HepG2 (cell line): ENCODE measurements at regions not wholly inside any gene's neighbourhood (a gene's known extent, or its start where the extent isn't known, plus 50 kb on each side); places are given as distances from the start of the nearest gene placed in this dataset.
A peak's percentile ranks its signal among the peaks of the same experiment; 100 is the strongest.

Experiments
- ATAC-seq: fragments of 200-7000 bp; cut with Tn5 transposase; 3 replicates; pipeline ENCODE4 v1.9.1; 2020; ENCODE audit warnings: mild to moderate bottlenecking, moderate library complexity
- BruUV-seq: library from RNA; stranded (reverse); fragments of 400-500 nt; replicated peaks from 2 replicates; lab custom pipeline; 2021; lab: Mats Ljungman, UMichigan
- CTCF ChIA-PET: fragments of 300-600 bp; formaldehyde crosslinking; extraction: SDS; loops from one replicate; lab custom pipeline; 2021; ENCODE audit warnings: low total read pairs, inconsistent platforms, low intra/inter-chr PET ratio; lab: Yijun Ruan, JAX
- POLR2A ChIA-PET: fragments of 350-600 bp; sonication (Branson Sonifier 250); formaldehyde crosslinking; loops from one replicate; lab custom pipeline; 2020; ENCODE audit warnings: antibody characterized with exemption, inconsistent platforms; lab: Yijun Ruan, JAX
- DNase-seq: peaks from one replicate; pipeline ENCODE4 v3.0.0-alpha.2; 2015; ENCODE audit warnings: low spot score
- FAIRE-seq: peaks from 3 replicates; lab custom pipeline; 2011; peaks lifted over from hg19 to GRCh38; lab: Jason Lieb, UNC
- H2AFZ ChIP-seq: one replicate; pipeline ENCODE4 v1.6.1; 2011; ENCODE audit warnings: low read length, inconsistent platforms
- H3K27ac ChIP-seq: fragments of 300-600 bp; 3 replicates; pipeline ENCODE4 v1.8.0; 2011; ENCODE audit warnings: mixed run types, mild to moderate bottlenecking, mixed read lengths, low read length, inconsistent platforms; ENCODE audit not compliant: insufficient read depth; ENCODE audit errors: extremely low read length
- H3K27me3 ChIP-seq, 2 experiments: fragments of 200-600 bp in 1 of 2; 2 replicates in 1 of 2; 3 replicates in 1 of 2; pipeline versions ENCODE4 v1.6.0 to v1.8.0; 2011; ENCODE audit warnings: low read length in 2 of 2, mild to moderate bottlenecking in 2 of 2, moderate library complexity in 2 of 2, inconsistent platforms in 1 of 2; ENCODE audit not compliant: insufficient read depth in 2 of 2, control insufficient read depth in 1 of 2
- H3K36me3 ChIP-seq, 2 experiments: fragments of 200-600 bp in 1 of 2; replicated peaks in 1 of 2; 2 replicates in 1 of 2; 3 replicates in 1 of 2; pipeline versions ENCODE4 v1.5.1 to v1.8.0; 2011; ENCODE audit warnings: low read length in 2 of 2, inconsistent platforms in 1 of 2; ENCODE audit not compliant: insufficient read depth in 2 of 2, control insufficient read depth in 1 of 2
- H3K4me1 ChIP-seq: 2 replicates; pipeline ENCODE4 v1.5.1; 2012; ENCODE audit warnings: low read length, inconsistent platforms; ENCODE audit not compliant: insufficient read depth
- H3K4me2 ChIP-seq: 2 replicates; pipeline ENCODE4 v1.6.0; 2011; ENCODE audit warnings: low read depth, low read length, inconsistent platforms
- H3K4me3 ChIP-seq, 3 experiments: fragments of 200-600 bp in 1 of 3; sonication (generic), shearing (Covaris generic) in 1 of 3; replicated peaks in 1 of 3; 2 replicates each; pipeline ENCODE4 v1.5.1; 2011 to 2016; ENCODE audit warnings: low read length in 3 of 3, inconsistent platforms in 2 of 3, low read depth in 2 of 3, mild to moderate bottlenecking in 2 of 3, control low read depth in 1 of 3, mixed read lengths in 1 of 3; ENCODE audit not compliant: insufficient read depth in 1 of 3
- H3K79me2 ChIP-seq: one replicate; pipeline ENCODE4 v1.6.1; 2011; ENCODE audit warnings: low read length, inconsistent platforms; ENCODE audit not compliant: insufficient read depth
- H3K9ac ChIP-seq: 2 replicates; pipeline ENCODE4 v1.6.0; 2011; ENCODE audit warnings: mild to moderate bottlenecking, low read depth, low read length, inconsistent platforms; ENCODE audit not compliant: insufficient read depth
- H3K9me3 ChIP-seq: 2 replicates; pipeline ENCODE4 v1.5.1; 2012; ENCODE audit warnings: mild to moderate bottlenecking, low read length
- H4K20me1 ChIP-seq: 2 replicates; pipeline ENCODE4 v1.6.0; 2011; ENCODE audit warnings: inconsistent platforms, mild to moderate bottlenecking, low read length, moderate library complexity; ENCODE audit not compliant: insufficient read depth
- ATF2 ChIP-seq: sonication (generic); formaldehyde crosslinking; IDR thresholded peaks from 2 replicates; pipeline ENCODE4 v1.4.0; 2020; ENCODE audit warnings: missing genetic modification reagents
- CEBPG ChIP-seq: IDR thresholded peaks from 2 replicates; pipeline ENCODE4 v1.6.1; 2016
- HOXA7 ChIP-seq: sonication (generic); formaldehyde crosslinking; IDR thresholded peaks from 2 replicates; pipeline ENCODE4 v1.8.1; 2022; ENCODE audit warnings: mild to moderate bottlenecking, missing genetic modification reagents, moderate library complexity
- MAFF ChIP-seq: IDR thresholded peaks from 2 replicates; pipeline ENCODE4 v1.6.1; 2011; ENCODE audit warnings: low read depth, low read length, improper control_type of control experiment
- MAFK ChIP-seq, 2 experiments: IDR thresholded peaks in 1 of 2; conservative IDR thresholded peaks in 1 of 2; 2 replicates each; pipeline ENCODE4 v1.6.1; 2011; ENCODE audit warnings: improper control_type of control experiment in 2 of 2, low read length in 2 of 2
- TAF15 ChIP-seq: fragments of 200-400 bp; formaldehyde crosslinking; IDR thresholded peaks from one replicate; pipeline ENCODE4 v1.6.1; 2018; ENCODE audit warnings: mild to moderate bottlenecking, low read depth, low read length; ENCODE audit not compliant: poor library complexity, severe bottlenecking
- THAP11 ChIP-seq: IDR thresholded peaks from 2 replicates; pipeline ENCODE4 v1.6.1; 2016; ENCODE audit warnings: missing biosample characterization, missing genetic modification reagents
- ZBTB42 ChIP-seq: sonication (generic); formaldehyde crosslinking; IDR thresholded peaks from 2 replicates; pipeline ENCODE4 v1.5.0; 2020; ENCODE audit warnings: mild to moderate bottlenecking, missing genetic modification reagents
- ZFP36 ChIP-seq: fragments of 150-350 bp; IDR thresholded peaks from 2 replicates; pipeline ENCODE4 v1.6.1; 2018; ENCODE audit warnings: borderline replicate concordance, low read length, low read depth; ENCODE audit not compliant: partially characterized antibody
- ZIK1 ChIP-seq: sonication (generic); formaldehyde crosslinking; IDR thresholded peaks from 2 replicates; pipeline ENCODE4 v1.5.0; 2020; ENCODE audit warnings: mild to moderate bottlenecking, low read depth, missing genetic modification reagents, borderline replicate concordance
- ZNF83 ChIP-seq: sonication (generic); formaldehyde crosslinking; IDR thresholded peaks from 2 replicates; pipeline ENCODE4 v1.4.0; 2020; ENCODE audit warnings: missing genetic modification reagents, mild to moderate bottlenecking, borderline replicate concordance
- ZNF891 ChIP-seq: sonication (generic); formaldehyde crosslinking; IDR thresholded peaks from 2 replicates; pipeline ENCODE4 v1.5.0; 2020; ENCODE audit warnings: mild to moderate bottlenecking, missing genetic modification reagents
- ZSCAN25 ChIP-seq: sonication (generic); formaldehyde crosslinking; IDR thresholded peaks from 2 replicates; pipeline ENCODE4 v1.8.0; 2022; ENCODE audit warnings: mild to moderate bottlenecking, missing genetic modification reagents
- WGBS: methylation state at CpG from one replicate; pipeline ENCODE4 v1.1.6; 2017; ENCODE audit warnings: low lambda C conversion rate; 5-methylcytosine and 5-hydroxymethylcytosine counted together
- in situ Hi-C: cut with HindIII; loops from 2 replicates; pipeline ENCODE4 v1.10.0; 2017; ENCODE audit warnings: low pct_unique_long_range_greater_than_20kb; ENCODE audit not compliant: extremely low pct_ligation_motif_present
- intact Hi-C: fragments of 100-400 bp; cut with micrococcal nuclease; formaldehyde crosslinking; loops from one replicate; pipeline ENCODE4 v1.10.0; 2022; ENCODE audit not compliant: unreplicated experiment
- TF ChIP-seq, protein P1 (sequence below): sonication (generic); formaldehyde crosslinking; conservative IDR thresholded peaks from 2 replicates; pipeline ENCODE4 v1.4.0; 2020; ENCODE audit warnings: missing genetic modification reagents
- TF ChIP-seq, protein P2 (sequence below): sonication (generic); formaldehyde crosslinking; IDR thresholded peaks from 2 replicates; pipeline ENCODE4 v1.4.0; 2020; ENCODE audit warnings: missing genetic modification reagents, borderline replicate concordance

GRCh38 chr15:37865687-37866086 is 68.8 kb upstream of the TMCO5A start:
- Histone ChIP-seq H4K20me1 (no peaks in the 10 kb centered on the region), H3K27ac (no peak overlapping the region), H3K4me1 (no peaks in the 10 kb centered on the region), H2AFZ (no peak overlapping the region), H3K9me3 (no peaks in the 10 kb centered on the region), H3K79me2 (no peaks in the 10 kb centered on the region), H3K27me3 (no peaks in the 10 kb centered on the region)
- intact Hi-C loops, result no loop called here
- POLR2A ChIA-PET, result no interaction called here
- FAIRE-seq, result no peak
- ATAC-seq, result no peak
- no peak for DNase-seq
- CTCF ChIA-PET, result no interaction called here
- WGBS, result 0% methylated on average over 1 of the region's 1 CpG
- in situ Hi-C loops, result loop anchor here (25.0 kb wide), 1 partner anchor 628 kb away; no protein-coding TSS in a partner anchor
- TF ChIP-seq THAP11, result no peak
- TF ChIP-seq ATF2 (CRISPR knock-in tag), result no peak
- TF ChIP-seq MAFF, result peak; percentile 75
- no peak for TF ChIP-seq ZIK1 (CRISPR knock-in tag)
- TF ChIP-seq HOXA7 (CRISPR knock-in tag), result no peak
- no peak for TF ChIP-seq ZNF83 (CRISPR knock-in tag)
- no peak for TF ChIP-seq CEBPG (CRISPR knock-in tag)
- peak; percentile 53 to 64 for TF ChIP-seq MAFK (conservative IDR thresholded peaks at IDR 0.05 in 1 of 2, IDR thresholded peaks at IDR 0.05 in 1 of 2; ENCODE audit: low read length in 2 of 2)
- no peak for TF ChIP-seq ZSCAN25 (CRISPR knock-in tag)
- no peak for TF ChIP-seq ZNF891
- TF ChIP-seq, protein P1, sequence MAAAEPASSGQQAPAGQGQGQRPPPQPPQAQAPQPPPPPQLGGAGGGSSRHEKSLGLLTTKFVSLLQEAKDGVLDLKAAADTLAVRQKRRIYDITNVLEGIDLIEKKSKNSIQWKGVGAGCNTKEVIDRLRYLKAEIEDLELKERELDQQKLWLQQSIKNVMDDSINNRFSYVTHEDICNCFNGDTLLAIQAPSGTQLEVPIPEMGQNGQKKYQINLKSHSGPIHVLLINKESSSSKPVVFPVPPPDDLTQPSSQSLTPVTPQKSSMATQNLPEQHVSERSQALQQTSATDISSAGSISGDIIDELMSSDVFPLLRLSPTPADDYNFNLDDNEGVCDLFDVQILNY (CRISPR knock-in tag), result no peak
- no peak for TF ChIP-seq ZFP36
- TF ChIP-seq TAF15, result no peak
- no peak for TF ChIP-seq ZBTB42 (CRISPR knock-in tag)
- TF ChIP-seq, protein P2, sequence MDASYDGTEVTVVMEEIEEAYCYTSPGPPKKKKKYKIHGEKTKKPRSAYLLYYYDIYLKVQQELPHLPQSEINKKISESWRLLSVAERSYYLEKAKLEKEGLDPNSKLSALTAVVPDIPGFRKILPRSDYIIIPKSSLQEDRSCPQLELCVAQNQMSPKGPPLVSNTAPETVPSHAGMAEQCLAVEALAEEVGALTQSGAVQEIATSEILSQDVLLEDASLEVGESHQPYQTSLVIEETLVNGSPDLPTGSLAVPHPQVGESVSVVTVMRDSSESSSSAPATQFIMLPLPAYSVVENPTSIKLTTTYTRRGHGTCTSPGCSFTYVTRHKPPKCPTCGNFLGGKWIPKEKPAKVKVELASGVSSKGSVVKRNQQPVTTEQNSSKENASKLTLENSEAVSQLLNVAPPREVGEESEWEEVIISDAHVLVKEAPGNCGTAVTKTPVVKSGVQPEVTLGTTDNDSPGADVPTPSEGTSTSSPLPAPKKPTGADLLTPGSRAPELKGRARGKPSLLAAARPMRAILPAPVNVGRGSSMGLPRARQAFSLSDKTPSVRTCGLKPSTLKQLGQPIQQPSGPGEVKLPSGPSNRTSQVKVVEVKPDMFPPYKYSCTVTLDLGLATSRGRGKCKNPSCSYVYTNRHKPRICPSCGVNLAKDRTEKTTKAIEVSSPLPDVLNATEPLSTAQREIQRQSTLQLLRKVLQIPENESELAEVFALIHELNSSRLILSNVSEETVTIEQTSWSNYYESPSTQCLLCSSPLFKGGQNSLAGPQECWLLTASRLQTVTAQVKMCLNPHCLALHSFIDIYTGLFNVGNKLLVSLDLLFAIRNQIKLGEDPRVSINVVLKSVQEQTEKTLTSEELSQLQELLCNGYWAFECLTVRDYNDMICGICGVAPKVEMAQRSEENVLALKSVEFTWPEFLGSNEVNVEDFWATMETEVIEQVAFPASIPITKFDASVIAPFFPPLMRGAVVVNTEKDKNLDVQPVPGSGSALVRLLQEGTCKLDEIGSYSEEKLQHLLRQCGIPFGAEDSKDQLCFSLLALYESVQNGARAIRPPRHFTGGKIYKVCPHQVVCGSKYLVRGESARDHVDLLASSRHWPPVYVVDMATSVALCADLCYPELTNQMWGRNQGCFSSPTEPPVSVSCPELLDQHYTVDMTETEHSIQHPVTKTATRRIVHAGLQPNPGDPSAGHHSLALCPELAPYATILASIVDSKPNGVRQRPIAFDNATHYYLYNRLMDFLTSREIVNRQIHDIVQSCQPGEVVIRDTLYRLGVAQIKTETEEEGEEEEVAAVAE, result no peak
- TF ChIP-seq, all 625 proteins: peak for 2
- Histone ChIP-seq H3K4me3 (no peak overlapping the region), H3K9ac (no peak overlapping the region), H3K36me3 (no peaks in the 10 kb centered on the region), H3K4me2 (no peak overlapping the region)
- BruUV-seq, result no TSS peak
